Memory B cell (primary cell): ENCODE measurements at regions not wholly inside any gene's neighbourhood (a gene's known extent, or its start where the extent isn't known, plus 50 kb on each side); places are given as distances from the start of the nearest gene placed in this dataset.

Experiments used
- ATAC-seq: fragments of 150-1000 bp; cut with Tn5 transposase; 2 replicates; pipeline ENCODE4 v1.10.0; 2021; ENCODE audit warnings: low read depth, mild to moderate bottlenecking, moderate library complexity
- DNase-seq, 2 donors: peaks; one replicate each; pipeline ENCODE4 v3.0.0; 2022; ENCODE audit warnings: low spot score in 2 of 2
- H3K27ac Mint-ChIP-seq: one replicate; pipeline ENCODE4 v1.8.0; 2022; ENCODE audit warnings: mild to moderate bottlenecking, moderate library complexity, mixed read lengths
- H3K27me3 Mint-ChIP-seq: one replicate; pipeline ENCODE4 v1.8.0; 2022; ENCODE audit warnings: mixed read lengths
- H3K36me3 Mint-ChIP-seq: one replicate; pipeline ENCODE4 v1.8.0; 2022; ENCODE audit warnings: mild to moderate bottlenecking, mixed read lengths
- H3K4me1 Mint-ChIP-seq: one replicate; pipeline ENCODE4 v1.8.0; 2022; ENCODE audit warnings: mixed read lengths
- H3K4me3 Mint-ChIP-seq: one replicate; pipeline ENCODE4 v1.8.0; 2022; ENCODE audit warnings: mild to moderate bottlenecking, moderate library complexity, mixed read lengths
- H3K9me3 Mint-ChIP-seq: one replicate; pipeline ENCODE4 v1.8.0; 2022; ENCODE audit warnings: mixed read lengths

DNA sequence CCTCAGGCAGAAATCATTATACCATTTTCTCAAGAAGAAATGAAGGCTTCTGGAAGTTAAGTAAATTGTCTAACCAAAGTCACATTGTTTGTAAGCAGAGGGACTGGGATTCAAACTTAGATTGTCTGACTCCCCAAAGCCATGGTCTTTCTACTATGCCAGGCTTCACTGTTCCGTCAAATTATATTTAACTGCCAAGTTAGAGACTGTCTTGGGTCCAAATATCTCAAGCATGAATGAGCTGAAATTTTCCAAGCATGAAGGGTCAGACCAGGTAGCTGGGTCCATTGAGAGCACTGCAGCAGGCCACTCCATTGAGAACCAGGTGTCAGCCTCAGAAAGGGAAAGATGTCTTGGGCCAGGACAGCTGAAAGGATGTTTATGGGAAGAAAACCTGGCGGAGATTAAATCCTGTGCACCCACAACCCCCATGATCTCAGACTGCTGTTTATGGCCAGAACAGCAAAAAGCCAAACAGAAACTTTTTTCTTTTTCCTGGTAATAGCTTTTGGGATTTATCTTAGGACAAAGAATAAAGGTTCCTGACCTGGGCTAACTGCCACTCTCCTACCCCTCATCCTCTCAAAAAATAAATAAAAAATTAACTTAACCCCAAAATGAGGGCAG is 612.3 kb downstream of the INSC start:
- no peak overlapping the region for H3K4me3 Mint-ChIP-seq
- no peaks in the 10 kb centered on the region for H3K27me3 Mint-ChIP-seq
- ATAC-seq, result no peak
- no peaks in the 10 kb centered on the region for H3K4me1 Mint-ChIP-seq
- DNase-seq, result no peak
- H3K27ac Mint-ChIP-seq, result no peak overlapping the region
- no peaks in the 10 kb centered on the region for H3K36me3 Mint-ChIP-seq
- no peaks in the 10 kb centered on the region for H3K9me3 Mint-ChIP-seq

DNA sequence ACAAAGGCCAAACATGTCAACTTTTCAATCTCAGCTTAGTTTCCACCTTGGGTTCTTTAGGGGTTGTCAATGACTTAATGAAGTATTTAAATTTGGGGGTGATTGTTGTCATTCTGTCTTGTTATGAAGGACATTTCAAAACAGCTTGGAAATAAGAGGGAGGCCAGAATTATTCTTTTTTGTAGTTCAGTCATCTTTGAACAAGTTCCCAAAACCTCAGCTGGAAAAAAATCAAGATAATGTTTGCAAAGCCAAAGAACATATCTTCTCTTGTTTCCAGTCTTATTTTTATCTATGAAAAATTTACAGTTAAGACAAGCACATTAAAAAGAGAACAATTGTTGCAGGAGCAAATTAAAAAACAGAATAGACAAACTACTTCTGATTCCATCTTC is 612.8 kb downstream of the INSC start:
- ATAC-seq (no peak), DNase-seq (no peak)
- H3K4me3 Mint-ChIP-seq, result no peak overlapping the region
- H3K4me1 Mint-ChIP-seq, result no peaks in the 10 kb centered on the region
- H3K9me3 Mint-ChIP-seq, result no peaks in the 10 kb centered on the region
- H3K27ac Mint-ChIP-seq, result no peak overlapping the region
- H3K27me3 Mint-ChIP-seq, result no peaks in the 10 kb centered on the region
- no peaks in the 10 kb centered on the region for H3K36me3 Mint-ChIP-seq

DNA sequence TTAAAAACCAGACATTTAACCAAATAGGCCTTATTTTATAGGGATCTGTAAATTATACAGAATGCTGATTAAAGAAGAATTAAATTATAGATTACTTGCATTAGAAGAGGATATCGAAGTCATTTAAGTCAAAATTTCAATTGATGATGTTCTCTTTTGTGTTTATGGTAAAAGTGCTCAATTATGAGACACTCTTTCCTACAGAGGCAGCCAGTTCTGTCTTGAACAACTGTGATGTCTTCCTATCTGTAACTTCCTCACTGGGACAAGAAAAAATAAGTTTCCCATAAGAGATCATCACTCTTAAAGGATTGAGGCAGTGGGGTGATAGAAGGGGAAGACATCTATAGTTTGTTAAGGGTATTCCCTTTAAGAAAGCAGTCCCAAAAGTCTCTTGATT is 613.5 kb downstream of the INSC start:
- ATAC-seq, result no peak
- Mint-ChIP-seq H3K4me3 (no peak overlapping the region), H3K9me3 (no peaks in the 10 kb centered on the region), H3K36me3 (no peaks in the 10 kb centered on the region), H3K27me3 (no peaks in the 10 kb centered on the region), H3K4me1 (no peaks in the 10 kb centered on the region), H3K27ac (no peak overlapping the region)
- no peak for DNase-seq

DNA sequence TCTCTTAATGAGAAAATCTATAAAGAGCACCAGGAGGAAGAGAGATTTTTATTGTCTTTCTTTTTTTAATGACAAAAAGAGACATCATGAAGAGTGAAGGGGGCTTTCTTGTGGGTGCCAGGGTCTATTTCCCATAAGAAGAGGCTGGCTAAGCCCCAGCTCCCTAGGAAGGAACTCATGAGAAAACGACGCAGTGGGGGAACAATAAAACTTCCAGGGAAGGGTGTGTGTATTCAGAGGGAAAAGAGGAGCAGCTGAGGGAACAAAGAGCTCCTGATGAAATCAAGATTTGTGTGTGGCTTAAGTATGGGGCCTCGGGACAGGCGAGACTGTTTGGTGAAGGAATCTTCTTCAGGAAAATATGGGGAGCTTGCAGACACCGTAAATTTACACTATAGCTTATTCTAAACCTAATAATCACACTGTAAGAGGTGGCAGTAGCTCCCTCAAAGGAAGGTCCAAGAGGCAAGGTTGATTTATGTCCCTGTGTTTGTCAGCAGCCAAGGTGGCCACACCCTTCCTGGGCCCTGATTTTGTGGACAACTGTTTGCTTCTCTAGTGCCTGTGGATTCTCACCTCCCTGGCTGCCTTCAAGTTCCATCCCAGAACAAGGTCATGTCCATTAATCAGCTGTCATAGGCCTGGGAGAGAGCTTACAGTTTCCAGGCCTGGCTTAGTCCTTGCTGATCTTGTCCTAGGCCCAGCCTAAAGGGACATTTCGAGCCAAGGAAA is 615.7 kb downstream of the INSC start:
- Mint-ChIP-seq H3K9me3 (no peaks in the 10 kb centered on the region), H3K4me1 (no peaks in the 10 kb centered on the region), H3K36me3 (no peaks in the 10 kb centered on the region), H3K27ac (no peak overlapping the region), H3K27me3 (no peaks in the 10 kb centered on the region), H3K4me3 (no peak overlapping the region)
- no peak for DNase-seq
- no peak for ATAC-seq

DNA sequence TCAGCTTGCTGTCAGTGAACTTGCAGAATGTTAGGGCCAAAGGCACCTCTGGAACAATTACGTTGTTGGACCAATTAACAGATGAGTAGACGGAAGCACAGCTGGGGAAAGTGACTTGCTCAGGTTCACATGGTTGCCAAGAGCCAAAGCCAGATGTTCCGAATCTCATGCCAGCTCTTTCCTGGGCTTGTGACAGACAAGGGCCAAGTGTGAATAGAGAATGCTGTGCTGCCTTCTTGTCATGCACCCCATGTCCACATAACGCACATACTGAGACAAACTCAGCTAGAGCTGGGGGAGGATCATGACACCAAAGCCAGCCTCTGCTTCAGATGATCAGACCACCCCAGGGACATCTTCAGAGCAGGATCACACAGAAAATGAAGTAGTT is 616.3 kb downstream of the INSC start:
- Mint-ChIP-seq H3K9me3 (no peaks in the 10 kb centered on the region), H3K27me3 (no peaks in the 10 kb centered on the region), H3K4me3 (no peak overlapping the region), H3K27ac (no peak overlapping the region), H3K36me3 (no peaks in the 10 kb centered on the region), H3K4me1 (no peaks in the 10 kb centered on the region)
- no peak for ATAC-seq
- DNase-seq, result no peak

DNA sequence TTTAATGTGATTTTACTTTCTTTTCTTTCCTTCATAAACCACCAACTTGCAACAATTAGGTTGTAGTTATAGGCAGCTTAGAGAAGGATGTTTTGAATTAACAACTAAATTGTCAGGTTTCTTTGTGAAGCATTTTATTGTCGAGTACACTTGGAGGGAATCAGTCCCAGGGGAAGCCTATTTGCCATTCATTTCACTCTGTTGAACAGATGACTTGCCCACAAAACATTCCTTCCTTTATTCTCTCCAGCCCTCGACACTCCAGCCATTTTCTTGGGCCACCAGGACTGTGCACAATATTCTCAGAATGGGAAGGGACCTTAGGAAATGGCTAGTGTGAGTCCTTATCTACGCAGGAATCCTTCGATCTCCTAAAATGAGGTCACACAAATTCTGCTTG is 620.6 kb downstream of the SOX6 start:
- Mint-ChIP-seq H3K27me3 (peaks cover 4% of the 10 kb centered on the region), H3K4me1 (no peaks in the 10 kb centered on the region), H3K4me3 (no peak overlapping the region), H3K27ac (no peak overlapping the region), H3K9me3 (peaks cover 2% of the 10 kb centered on the region), H3K36me3 (no peaks in the 10 kb centered on the region)
- DNase-seq (no peak), ATAC-seq (no peak)

DNA sequence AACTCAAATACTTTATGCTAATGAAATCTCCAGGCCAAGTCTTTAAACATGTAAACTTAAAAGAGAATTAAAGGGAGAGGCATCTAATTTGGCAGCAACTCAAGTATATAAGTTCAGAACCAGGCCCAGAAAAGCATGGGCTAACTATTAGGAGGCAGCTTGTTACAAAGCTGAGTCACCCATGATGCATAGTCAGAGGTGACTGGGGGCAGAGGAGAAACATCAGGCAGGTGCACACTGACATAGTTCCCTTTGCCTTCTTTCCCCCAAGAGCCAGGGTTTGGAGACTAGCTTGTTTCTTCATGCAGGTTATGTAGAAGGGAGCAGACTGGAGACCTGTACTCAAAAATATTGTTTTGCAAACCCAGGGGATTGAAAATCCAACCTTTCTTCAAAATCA is 619.0 kb downstream of the SOX6 start:
- DNase-seq (no peak), ATAC-seq (no peak)
- H3K9me3 Mint-ChIP-seq, result peaks cover 2% of the 10 kb centered on the region
- no peaks in the 10 kb centered on the region for H3K36me3 Mint-ChIP-seq
- H3K27me3 Mint-ChIP-seq, result peaks cover 4% of the 10 kb centered on the region
- no peaks in the 10 kb centered on the region for H3K4me1 Mint-ChIP-seq
- H3K27ac Mint-ChIP-seq, result no peak overlapping the region
- no peak overlapping the region for H3K4me3 Mint-ChIP-seq

DNA sequence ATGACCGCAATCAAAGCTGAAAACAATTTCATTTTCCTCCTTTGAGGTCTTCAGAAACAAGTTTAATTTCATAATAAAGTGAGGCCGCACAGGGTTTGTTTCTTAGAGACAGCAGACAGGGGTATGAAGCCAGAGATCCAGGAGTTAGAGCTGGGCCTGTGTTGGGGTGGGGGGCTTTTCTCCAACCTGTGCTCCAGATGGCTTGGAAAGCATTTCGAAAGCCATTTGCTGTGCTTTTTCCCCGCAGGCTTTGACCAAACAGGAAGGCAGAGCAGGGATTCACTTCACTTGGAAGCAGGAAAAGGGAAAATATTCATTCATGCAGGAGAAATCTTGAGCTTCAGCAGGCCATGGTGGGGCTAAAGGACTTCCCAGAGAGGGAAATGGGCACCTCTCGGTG is 617.4 kb downstream of the SOX6 start:
- H3K27me3 Mint-ChIP-seq, result peaks cover 4% of the 10 kb centered on the region
- ATAC-seq, result no peak
- H3K27ac Mint-ChIP-seq, result no peak overlapping the region
- no peak overlapping the region for H3K4me3 Mint-ChIP-seq
- no peaks in the 10 kb centered on the region for H3K36me3 Mint-ChIP-seq
- peaks cover 2% of the 10 kb centered on the region for H3K9me3 Mint-ChIP-seq
- no peak for DNase-seq
- H3K4me1 Mint-ChIP-seq, result no peaks in the 10 kb centered on the region

DNA sequence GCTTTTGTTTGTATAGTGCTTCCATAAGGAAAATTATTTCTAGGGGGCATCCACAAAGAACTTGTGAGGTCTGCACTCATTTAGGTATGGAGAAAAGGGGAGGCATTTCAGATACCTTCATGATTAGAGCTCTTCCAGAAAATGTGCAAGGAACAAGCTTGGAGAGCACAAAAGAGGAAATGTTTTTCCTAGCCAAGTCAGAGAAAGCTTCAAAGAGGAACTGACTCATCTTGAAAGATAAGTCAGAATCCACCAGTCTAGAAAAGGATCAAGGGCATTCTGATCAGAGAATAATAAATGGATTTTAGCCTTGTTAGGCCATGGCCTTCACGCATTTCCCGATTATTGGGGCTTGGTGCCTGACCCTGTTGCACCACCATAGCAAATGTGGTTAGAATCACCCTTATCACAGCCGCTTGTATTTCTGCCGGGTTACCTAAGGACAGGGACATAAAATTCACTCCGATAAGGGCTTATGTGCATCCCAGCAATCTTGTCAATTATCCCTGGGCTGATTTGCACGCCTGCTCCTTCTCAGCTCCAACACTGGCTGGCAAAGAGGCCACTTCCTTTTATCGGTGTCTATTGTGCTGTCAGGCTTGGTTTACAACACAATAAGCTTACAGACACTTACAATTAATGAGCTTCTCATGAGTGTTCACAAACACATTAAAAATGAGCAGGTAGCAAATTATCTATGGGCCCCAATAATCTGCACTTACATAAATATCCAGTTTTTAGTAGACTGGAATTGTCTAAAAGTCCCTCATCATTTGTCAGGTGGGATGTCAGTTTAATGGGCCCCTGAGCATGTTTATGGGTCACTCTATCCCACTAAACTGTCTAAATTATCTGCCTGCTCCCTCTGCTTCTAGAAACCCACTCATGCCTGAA is 613.5 kb downstream of the SOX6 start:
- Mint-ChIP-seq H3K27ac (no peak overlapping the region), H3K36me3 (no peaks in the 10 kb centered on the region), H3K9me3 (peaks cover 5% of the 10 kb centered on the region), H3K4me1 (no peaks in the 10 kb centered on the region), H3K4me3 (no peak overlapping the region), H3K27me3 (peaks cover 4% of the 10 kb centered on the region)
- no peak for ATAC-seq
- DNase-seq, result no peak

DNA sequence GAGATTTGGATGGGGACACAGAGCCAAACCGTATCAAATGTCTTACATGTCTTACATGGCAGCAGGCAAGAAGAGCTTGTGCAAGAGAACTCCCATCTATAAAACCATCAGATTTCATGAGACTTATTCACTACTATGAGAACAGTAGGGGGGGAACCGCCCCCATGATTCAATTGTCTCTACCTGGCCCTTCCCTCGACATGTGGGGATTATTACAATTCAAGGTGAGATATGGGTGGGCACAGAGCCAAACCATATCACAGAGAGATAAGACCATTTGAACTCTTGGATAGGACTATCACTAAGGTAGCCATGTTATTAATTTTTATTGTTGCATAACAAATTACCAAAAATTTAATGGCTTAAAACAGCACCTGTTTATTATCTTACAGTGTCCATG is 611.7 kb downstream of the SOX6 start:
- H3K36me3 Mint-ChIP-seq, result no peaks in the 10 kb centered on the region
- no peak overlapping the region for H3K4me3 Mint-ChIP-seq
- no peak overlapping the region for H3K27ac Mint-ChIP-seq
- peaks cover 6% of the 10 kb centered on the region for H3K27me3 Mint-ChIP-seq
- no peaks in the 10 kb centered on the region for H3K4me1 Mint-ChIP-seq
- H3K9me3 Mint-ChIP-seq, result peaks cover 8% of the 10 kb centered on the region
- ATAC-seq, result no peak
- no peak for DNase-seq

DNA sequence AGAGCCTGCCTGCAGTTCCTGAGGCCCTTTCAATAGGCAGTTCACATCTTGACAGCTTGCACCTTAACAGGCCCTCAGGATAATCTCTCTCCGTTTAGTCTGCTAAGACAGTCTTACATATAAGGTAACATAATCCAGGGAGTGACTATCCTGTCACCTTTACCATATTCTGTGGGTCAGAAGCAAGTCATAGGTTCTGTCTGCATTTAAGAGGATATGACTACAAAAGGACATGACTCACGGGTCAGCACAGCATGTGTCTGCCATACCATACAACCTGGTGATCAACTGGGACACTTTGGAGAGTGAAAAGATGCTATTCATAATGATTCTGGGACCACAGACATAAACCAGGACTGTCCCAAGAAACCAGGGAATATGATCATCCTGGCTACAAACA is 611.1 kb downstream of the SOX6 start:
- no peaks in the 10 kb centered on the region for H3K4me1 Mint-ChIP-seq
- H3K36me3 Mint-ChIP-seq, result no peaks in the 10 kb centered on the region

DNA sequence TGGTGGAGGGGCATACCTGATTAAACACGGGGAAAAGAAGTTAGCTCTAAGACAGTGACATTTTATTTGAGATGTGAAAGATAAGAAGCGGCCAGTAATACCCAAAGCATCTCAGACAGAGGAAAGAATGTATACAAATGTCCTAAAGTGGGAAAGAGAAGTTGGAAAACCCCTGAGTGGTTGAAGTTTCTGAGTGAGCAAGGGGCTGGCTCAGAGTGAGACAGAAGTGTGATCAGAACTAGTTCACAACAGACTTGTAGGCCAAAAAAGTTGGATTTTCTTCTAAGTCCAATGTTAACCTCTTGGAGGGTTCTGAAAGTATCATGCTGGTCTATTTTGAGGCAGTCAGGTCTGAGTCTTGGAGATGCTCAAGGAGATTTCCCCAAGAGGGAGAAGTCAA is 608.7 kb downstream of the SOX6 start:
- no peaks in the 10 kb centered on the region for H3K4me1 Mint-ChIP-seq
- ATAC-seq (no peak), DNase-seq (no peak)
- no peaks in the 10 kb centered on the region for H3K36me3 Mint-ChIP-seq
- peaks cover 5% of the 10 kb centered on the region for H3K27me3 Mint-ChIP-seq
- H3K27ac Mint-ChIP-seq, result no peak overlapping the region
- H3K9me3 Mint-ChIP-seq, result peaks cover 6% of the 10 kb centered on the region
- no peak overlapping the region for H3K4me3 Mint-ChIP-seq

More for the DNA sequence above, 611.1 kb downstream of the SOX6 start:
- DNase-seq (no peak), ATAC-seq (no peak)
- H3K27me3 Mint-ChIP-seq, result peaks cover 5% of the 10 kb centered on the region
- no peak overlapping the region for H3K27ac Mint-ChIP-seq
- peaks cover 7% of the 10 kb centered on the region for H3K9me3 Mint-ChIP-seq
- no peak overlapping the region for H3K4me3 Mint-ChIP-seq

DNA sequence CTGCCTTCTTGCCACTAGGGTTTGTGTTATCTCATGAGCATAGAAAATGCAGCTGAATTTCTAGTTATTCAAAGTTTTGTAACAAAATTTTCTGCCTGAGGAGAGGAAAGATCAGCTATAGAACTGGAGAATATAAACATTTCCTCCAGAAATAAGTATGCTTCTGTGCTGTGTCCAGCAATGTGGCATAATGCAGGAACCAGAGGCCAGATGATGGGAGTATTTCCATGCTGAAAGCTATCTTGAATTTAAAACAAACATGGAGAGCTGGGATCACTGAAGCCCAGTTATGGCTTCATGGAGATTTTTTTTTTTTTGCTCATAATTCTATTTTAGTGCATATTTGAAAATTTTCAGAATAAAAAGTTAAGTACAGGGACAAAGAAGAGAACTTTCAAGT is 608.2 kb downstream of the SOX6 start:
- Mint-ChIP-seq H3K9me3 (peaks cover 6% of the 10 kb centered on the region), H3K4me3 (no peak overlapping the region), H3K36me3 (no peaks in the 10 kb centered on the region), H3K4me1 (no peaks in the 10 kb centered on the region), H3K27me3 (peaks cover 5% of the 10 kb centered on the region), H3K27ac (no peak overlapping the region)
- no peak for ATAC-seq
- no peak for DNase-seq

DNA sequence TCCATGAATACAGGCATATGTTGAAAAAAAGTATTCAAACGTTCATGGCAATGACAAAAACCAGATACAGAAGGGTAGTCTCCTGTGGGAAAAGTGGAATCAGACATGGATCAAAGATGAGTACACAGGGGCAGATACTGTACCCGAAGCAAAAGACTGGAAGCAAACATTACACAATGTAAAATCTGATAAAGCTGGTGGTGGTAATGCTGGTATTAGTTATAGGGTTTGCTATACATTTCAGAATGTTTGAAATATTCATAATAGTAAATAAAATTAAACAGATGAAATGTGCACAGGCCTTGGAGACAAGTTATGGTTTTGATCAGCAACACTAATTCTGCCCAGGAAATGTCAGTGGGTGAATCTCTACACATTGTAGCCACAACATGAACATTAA is 607.6 kb downstream of the SOX6 start:
- peaks cover 9% of the 10 kb centered on the region for H3K9me3 Mint-ChIP-seq
- H3K27me3 Mint-ChIP-seq, result peaks cover 5% of the 10 kb centered on the region
- H3K27ac Mint-ChIP-seq, result no peak overlapping the region
- DNase-seq (no peak), ATAC-seq (no peak)
- H3K4me3 Mint-ChIP-seq, result no peak overlapping the region
- H3K4me1 Mint-ChIP-seq, result no peaks in the 10 kb centered on the region
- H3K36me3 Mint-ChIP-seq, result no peaks in the 10 kb centered on the region
